DMS153 treated with DMSO at 0.1 percent for 48 hours (cell line): ENCODE measurements at regions not wholly inside any gene's neighbourhood (a gene's known extent, or its start where the extent isn't known, plus 50 kb on each side); places are given as distances from the start of the nearest gene placed in this dataset.

Experiments
- DNase-seq: peaks from one replicate; lab custom pipeline; 2025; ENCODE audit not compliant: unreplicated experiment; lab: John Stamatoyannopoulos, UW

GRCh38 chr5:124439609-124440008, 306.8 kb downstream of the ZNF608 start:
- no peak for DNase-seq

GRCh38 chr5:124438903-124439281, 307.5 kb downstream of the ZNF608 start:
- DNase-seq = no peak

- no peak for DNase-seq
Observed at GRCh38 chr5:124438026-124438902, 308.2 kb downstream of the ZNF608 start.

- no peak for DNase-seq
Observed at GRCh38 chr5:124436294-124436693, 310.1 kb downstream of the ZNF608 start.

- DNase-seq = no peak
Observed at GRCh38 chr5:124433170-124433569, 313.3 kb downstream of the ZNF608 start.

GRCh38 chr5:124421584-124421983, 324.9 kb downstream of the ZNF608 start:
- no peak for DNase-seq

- no peak for DNase-seq
Observed at GRCh38 chr5:124420952-124421351, 325.5 kb downstream of the ZNF608 start.

GRCh38 chr5:124419531-124419930, 326.9 kb downstream of the ZNF608 start:
- no peak for DNase-seq

- no peak for DNase-seq
Observed at GRCh38 chr5:124418390-124418789, 328.0 kb downstream of the ZNF608 start.

- no peak for DNase-seq
Observed at GRCh38 chr5:124417196-124417595, 329.2 kb downstream of the ZNF608 start.

GRCh38 chr5:124416627-124417026, 329.8 kb downstream of the ZNF608 start:
- DNase-seq = no peak

- no peak for DNase-seq
Observed at GRCh38 chr5:124414973-124415372, 331.5 kb downstream of the ZNF608 start.

GRCh38 chr5:124410539-124411488, 335.6 kb downstream of the ZNF608 start:
- DNase-seq = no peak

GRCh38 chr5:124408738-124409453, 337.5 kb downstream of the ZNF608 start:
- no peak for DNase-seq

- no peak for DNase-seq
Observed at GRCh38 chr5:124404796-124405195, 341.6 kb downstream of the ZNF608 start.

- no peak for DNase-seq
Observed at GRCh38 chr5:124403281-124403680, 343.2 kb downstream of the ZNF608 start.

- no peak for DNase-seq
Observed at GRCh38 chr5:124402144-124402581, 344.3 kb downstream of the ZNF608 start.

- no peak for DNase-seq
Observed at GRCh38 chr5:124401476-124402143, 344.8 kb downstream of the ZNF608 start.

GRCh38 chr5:124399426-124399961, 346.9 kb downstream of the ZNF608 start:
- no peak for DNase-seq

- DNase-seq = no peak
Observed at GRCh38 chr5:124398460-124398859, 348.0 kb downstream of the ZNF608 start.
